Transverse colon (tissue), 4 donors: ENCODE measurements at regions not wholly inside any gene's neighbourhood (a gene's known extent, or its start where the extent isn't known, plus 50 kb on each side); places are given as distances from the start of the nearest gene placed in this dataset.

Experiments
- DNase-seq: peaks from one replicate; pipeline ENCODE4 v3.0.0-alpha.2; 2019
- H3K27ac ChIP-seq, 4 donors: fragments of 200-600 bp; sonication (generic); 2 replicates each; pipeline ENCODE4 v1.5.1; 2016 to 2018; ENCODE audit warnings: inconsistent platforms in 4 of 4
- H3K27me3 ChIP-seq: fragments of 200-600 bp; sonication (generic); 2 replicates; pipeline ENCODE4 v1.5.1; 2017; ENCODE audit warnings: inconsistent platforms
- H3K36me3 ChIP-seq, 4 donors: fragments of 200-600 bp; sonication (generic); 2 replicates each; pipeline ENCODE4 v1.5.1; 2017 to 2019; ENCODE audit warnings: inconsistent platforms in 4 of 4
- H3K4me1 ChIP-seq, 4 donors: fragments of 200-600 bp; sonication (generic); 2 replicates each; pipeline ENCODE4 v1.5.1; 2017 to 2020; ENCODE audit warnings: inconsistent platforms in 4 of 4
- H3K4me3 ChIP-seq, 4 donors: fragments of 200-600 bp; sonication (generic); 1 replicate in 1 of 4; 2 replicates in 3 of 4; pipeline versions ENCODE4 v1.5.1 to v1.6.1; 2017 to 2019; ENCODE audit warnings: inconsistent platforms in 4 of 4
- H3K9me3 ChIP-seq, 2 donors: fragments of 200-600 bp; sonication (generic); 2 replicates each; pipeline ENCODE4 v1.5.1; 2017 to 2019; ENCODE audit warnings: inconsistent platforms in 2 of 2
- CTCF ChIP-seq, 5 experiments: fragments of 200-600 bp in 3 of 5; fragments of 450-650 bp in 2 of 5; sonication (generic) in 3 of 5; IDR thresholded peaks; 1 replicate in 2 of 5; 2 replicates in 3 of 5; pipeline ENCODE4 v1.5.1; 2016 to 2017; ENCODE audit warnings: antibody characterized with exemption in 5 of 5, inconsistent platforms in 3 of 5, mild to moderate bottlenecking in 2 of 5, moderate library complexity in 1 of 5
- EP300 ChIP-seq: sonication (generic); formaldehyde crosslinking; IDR thresholded peaks from one replicate; pipeline ENCODE4 v1.6.1; 2017; ENCODE audit warnings: antibody characterized with exemption, low read depth
- POLR2A ChIP-seq: fragments of 450-650 bp; IDR thresholded peaks from one replicate; pipeline ENCODE4 v1.6.1; 2016; ENCODE audit warnings: antibody characterized with exemption, mild to moderate bottlenecking, moderate library complexity
- POLR2AphosphoS5 ChIP-seq, 3 donors: sonication (generic); formaldehyde crosslinking; IDR thresholded peaks; one replicate each; pipeline ENCODE4 v1.6.1; 2016; ENCODE audit warnings: antibody characterized with exemption in 3 of 3
- WGBS, 2 donors: methylation state at CpG; one replicate each; pipeline ENCODE4 v1.1.5; 2018; ENCODE audit warnings: low coverage in 1 of 2; 5-methylcytosine and 5-hydroxymethylcytosine counted together
- in situ Hi-C, 4 donors: fragments of 200-750 bp; cut with MboI; loops; one replicate each; pipeline versions ENCODE4 v1.15.0 to v1.15.1; 2017; ENCODE audit warnings: low sequenced_read_pairs in 3 of 4, low pct_ligation_motif_present in 1 of 4, low pct_unique_long_range_greater_than_20kb in 1 of 4
- intact Hi-C: fragments of 100-400 bp; cut with DNase I; formaldehyde crosslinking; loops from one replicate; pipeline ENCODE4 v1.15.1; 2023; ENCODE audit warnings: low total_unique reads

GRCh38 chr5:2125901-2126265 is 243.2 kb upstream of the IRX4 start:
- WGBS, 2 donors: 77 to 100% methylated on average over 2 to 7 of the region's 7 CpGs
- no peak for DNase-seq
- no peak overlapping the region for H3K27ac ChIP-seq
- no peaks in the 10 kb centered on the region for H3K9me3 ChIP-seq
- H3K4me3 ChIP-seq: no peak overlapping the region
- no peak for TF ChIP-seq POLR2A
- intact Hi-C loops (no loop called here), in situ Hi-C loops (no loop called here)
- H3K4me1 ChIP-seq: no peaks in the 10 kb centered on the region
- no peaks in the 10 kb centered on the region for H3K27me3 ChIP-seq
- H3K36me3 ChIP-seq: no peaks in the 10 kb centered on the region

- intact Hi-C loops: no loop called here
- H3K9me3 ChIP-seq: no peaks in the 10 kb centered on the region
- in situ Hi-C loops: no loop called here
- H3K4me3 ChIP-seq: no peak overlapping the region
- H3K4me1 ChIP-seq: no peaks in the 10 kb centered on the region
- no peak for TF ChIP-seq CTCF (IDR thresholded peaks at IDR 0.05)
- 12 to 49% methylated on average over 3 to 8 of the region's 8 CpGs for WGBS, 2 donors
- no peak overlapping the region for H3K27ac ChIP-seq
- no peak for DNase-seq
- H3K27me3 ChIP-seq: no peaks in the 10 kb centered on the region
- H3K36me3 ChIP-seq: no peaks in the 10 kb centered on the region
These were observed 242.6 kb upstream of the IRX4 start for GRCh38 chr5:2125171-2125900.

- H3K4me3 ChIP-seq: no peak overlapping the region
- no peaks in the 10 kb centered on the region for H3K9me3 ChIP-seq
- H3K36me3 ChIP-seq: no peaks in the 10 kb centered on the region
- no peak overlapping the region for H3K27ac ChIP-seq
- DNase-seq: no peak
- in situ Hi-C loops (no loop called here), intact Hi-C loops (no loop called here)
- TF ChIP-seq CTCF (IDR thresholded peaks at IDR 0.05) (no peak), POLR2A (no peak), POLR2AphosphoS5 (IDR thresholded peaks at IDR 0.05) (no peak), EP300 (no peak)
- WGBS, 2 donors: 78 to 92% methylated on average over 6 to 14 of the region's 14 CpGs
- H3K4me1 ChIP-seq: no peaks in the 10 kb centered on the region
- no peaks in the 10 kb centered on the region for H3K27me3 ChIP-seq
These were observed 241.9 kb upstream of the IRX4 start for GRCh38 chr5:2124434-2125170.

GRCh38 chr5:2123874-2124273 is 241.1 kb upstream of the IRX4 start:
- DNase-seq: no peak
- in situ Hi-C loops: no loop called here
- no peaks in the 10 kb centered on the region for H3K4me1 ChIP-seq
- TF ChIP-seq POLR2A: no peak
- no peak for TF ChIP-seq POLR2AphosphoS5 (IDR thresholded peaks at IDR 0.05)
- no peak for TF ChIP-seq CTCF (IDR thresholded peaks at IDR 0.05)
- TF ChIP-seq EP300: no peak
- H3K27me3 ChIP-seq: no peaks in the 10 kb centered on the region
- no peaks in the 10 kb centered on the region for H3K36me3 ChIP-seq
- H3K9me3 ChIP-seq: no peaks in the 10 kb centered on the region
- H3K4me3 ChIP-seq: no peak overlapping the region
- 78% methylated on average over 7 of the region's 7 CpGs; no CpG with 5 or more reads in 1 of the 2 donors for WGBS, 2 donors
- intact Hi-C loops: no loop called here
- no peak overlapping the region for H3K27ac ChIP-seq
